ENCODE measurements at regions not wholly inside any gene's neighbourhood (a gene's known extent, or its start where the extent isn't known, plus 50 kb on each side); places are given as distances from the start of the nearest gene placed in this dataset.

DNA sequence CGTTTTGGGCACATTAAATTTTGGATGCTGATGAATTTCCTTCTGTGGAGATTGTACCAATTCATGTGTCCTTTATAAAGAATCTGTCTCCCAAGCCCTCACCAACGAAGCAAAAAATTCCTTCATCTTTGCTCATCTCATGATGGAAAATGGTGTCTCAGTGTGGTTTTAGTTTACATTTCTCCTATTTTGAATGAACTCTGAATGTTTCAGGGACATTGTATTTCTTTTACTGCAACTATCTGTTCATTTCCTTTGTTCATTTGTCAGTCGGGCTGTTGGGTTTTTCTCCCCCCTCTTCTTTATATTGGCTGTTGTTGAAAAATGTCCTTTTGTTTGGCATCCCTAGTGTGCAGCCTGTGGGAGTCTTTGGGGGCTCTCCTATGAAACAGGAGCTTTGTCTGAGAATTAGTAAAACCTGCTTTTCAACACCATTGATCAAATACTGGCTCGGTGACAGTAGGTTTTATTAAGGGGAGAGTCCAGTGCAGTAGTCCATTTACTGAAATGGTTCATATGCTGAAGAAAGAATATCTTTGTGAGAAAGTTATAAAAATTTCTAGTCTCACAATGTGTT lies 91.3 kb upstream of the C1QTNF9B start:
- TF ChIP-seq, protein P1, sequence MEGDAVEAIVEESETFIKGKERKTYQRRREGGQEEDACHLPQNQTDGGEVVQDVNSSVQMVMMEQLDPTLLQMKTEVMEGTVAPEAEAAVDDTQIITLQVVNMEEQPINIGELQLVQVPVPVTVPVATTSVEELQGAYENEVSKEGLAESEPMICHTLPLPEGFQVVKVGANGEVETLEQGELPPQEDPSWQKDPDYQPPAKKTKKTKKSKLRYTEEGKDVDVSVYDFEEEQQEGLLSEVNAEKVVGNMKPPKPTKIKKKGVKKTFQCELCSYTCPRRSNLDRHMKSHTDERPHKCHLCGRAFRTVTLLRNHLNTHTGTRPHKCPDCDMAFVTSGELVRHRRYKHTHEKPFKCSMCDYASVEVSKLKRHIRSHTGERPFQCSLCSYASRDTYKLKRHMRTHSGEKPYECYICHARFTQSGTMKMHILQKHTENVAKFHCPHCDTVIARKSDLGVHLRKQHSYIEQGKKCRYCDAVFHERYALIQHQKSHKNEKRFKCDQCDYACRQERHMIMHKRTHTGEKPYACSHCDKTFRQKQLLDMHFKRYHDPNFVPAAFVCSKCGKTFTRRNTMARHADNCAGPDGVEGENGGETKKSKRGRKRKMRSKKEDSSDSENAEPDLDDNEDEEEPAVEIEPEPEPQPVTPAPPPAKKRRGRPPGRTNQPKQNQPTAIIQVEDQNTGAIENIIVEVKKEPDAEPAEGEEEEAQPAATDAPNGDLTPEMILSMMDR (IDR thresholded peaks at IDR 0.05; ENCODE audit: insufficient read depth, low read length), result no peak
- H3K4me3 ChIP-seq (ENCODE audit: low read depth, low read length), result no peak overlapping the region
- DNase-seq (ENCODE audit: low read depth), result no peak

DNA sequence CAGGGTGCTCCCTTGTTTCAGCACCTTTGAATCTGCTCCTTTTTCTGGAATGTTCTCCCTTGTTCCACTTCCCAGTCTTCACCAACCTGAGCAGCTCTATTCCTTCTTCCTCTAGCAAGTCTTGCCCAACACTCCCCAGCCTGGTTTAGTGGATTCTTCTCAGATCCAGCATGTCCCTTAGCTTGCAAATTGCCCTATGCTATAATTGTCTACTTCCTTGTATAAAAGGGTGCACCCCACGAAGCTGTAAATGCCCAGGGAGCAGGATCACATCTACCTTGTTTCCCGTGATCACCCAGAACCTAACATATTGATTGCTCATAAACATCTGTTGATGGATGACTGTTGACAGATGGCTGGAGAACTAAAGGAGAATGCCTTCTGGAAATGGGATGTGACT lies 93.2 kb upstream of the C1QTNF9B start:
- DNase-seq (ENCODE audit: low read depth), result no peak
- no peak overlapping the region for H3K4me3 ChIP-seq (ENCODE audit: low read depth, low read length)
- TF ChIP-seq, protein P1 (IDR thresholded peaks at IDR 0.05; ENCODE audit: insufficient read depth, low read length), result no peak

DNA sequence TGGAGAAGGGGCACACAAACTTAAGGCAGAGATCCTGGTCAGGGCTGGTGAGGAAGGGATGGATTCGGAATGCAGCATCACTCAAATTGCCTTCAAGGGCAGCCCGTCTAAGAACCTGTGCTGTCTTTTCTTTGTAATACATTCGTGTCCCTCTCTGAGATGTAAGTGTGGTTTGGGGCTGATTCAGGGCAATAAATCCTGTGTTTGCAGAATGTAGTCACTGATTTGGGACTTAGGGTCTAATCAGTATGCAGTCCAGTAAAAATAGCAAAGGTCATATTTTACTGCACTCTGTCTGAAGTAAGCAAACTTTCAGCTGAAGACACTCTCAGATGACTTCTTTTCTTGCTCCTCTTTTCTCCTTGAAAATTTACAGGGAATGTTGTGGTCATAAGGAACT lies 93.8 kb upstream of the C1QTNF9B start:
- TF ChIP-seq, protein P1 (IDR thresholded peaks at IDR 0.05; ENCODE audit: insufficient read depth, low read length), result no peak
- no peak for DNase-seq (ENCODE audit: low read depth)
- H3K4me3 ChIP-seq (ENCODE audit: low read depth, low read length), result no peak overlapping the region

DNA sequence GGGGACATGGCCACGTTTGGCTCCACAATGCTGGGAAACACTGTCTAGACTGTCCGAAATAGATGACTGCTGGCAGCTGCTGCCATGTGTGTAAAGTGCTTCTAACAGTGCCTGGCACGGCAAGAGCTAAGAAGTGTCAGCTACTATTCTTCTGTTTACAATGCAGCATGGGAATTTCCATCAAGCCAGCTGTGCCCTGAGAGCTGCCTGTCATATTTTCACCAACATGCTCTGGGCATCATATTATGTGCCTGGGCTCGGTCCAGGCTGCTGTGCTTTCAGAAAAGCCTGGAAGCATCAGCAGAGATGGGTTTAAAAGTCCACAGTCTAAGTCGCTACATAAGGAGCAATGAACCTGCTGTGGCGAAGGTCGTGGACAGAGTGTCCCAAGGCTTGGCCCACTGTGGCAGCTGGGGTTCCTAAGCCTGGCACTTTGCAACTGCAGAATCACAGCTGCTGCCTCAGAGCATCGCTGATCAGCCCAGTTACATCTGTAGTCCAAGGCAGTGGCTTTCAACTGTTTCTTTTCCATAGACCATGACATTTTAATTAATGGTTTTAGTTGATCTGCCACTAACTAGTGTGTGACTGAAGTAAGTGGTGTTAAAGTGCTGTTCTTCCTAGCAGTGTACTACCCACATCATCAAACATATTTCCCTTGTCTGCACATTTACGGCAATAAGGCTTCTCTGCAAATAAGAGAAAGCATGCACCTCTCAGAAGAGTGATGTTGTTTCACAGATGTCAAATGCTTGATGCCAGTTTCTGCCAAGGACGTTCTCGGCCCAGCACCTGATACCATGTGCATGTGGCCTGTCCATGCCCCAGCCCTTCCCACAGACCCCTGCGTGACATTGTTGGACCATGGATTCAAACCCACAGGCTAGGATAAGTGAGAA lies 95.7 kb upstream of the C1QTNF9B start:
- no peak overlapping the region for H3K4me3 ChIP-seq (ENCODE audit: low read depth, low read length)
- TF ChIP-seq, protein P1 (IDR thresholded peaks at IDR 0.05; ENCODE audit: insufficient read depth, low read length), result no peak
- DNase-seq (ENCODE audit: low read depth), result no peak

DNA sequence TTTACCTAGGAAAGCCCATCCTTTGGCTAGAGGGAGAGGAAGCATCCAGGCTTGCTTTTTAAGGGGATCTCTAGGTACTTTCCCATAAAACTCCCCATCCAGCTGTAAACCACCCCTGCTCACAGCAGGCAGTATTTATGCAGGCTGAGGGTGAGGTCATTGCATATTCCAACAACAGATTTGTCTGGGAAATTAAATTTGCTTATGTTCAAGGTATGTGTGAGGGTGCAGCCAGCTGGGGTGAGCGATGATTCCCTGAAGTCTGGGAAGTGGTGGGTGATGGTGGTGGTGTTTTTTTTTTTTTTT lies 96.3 kb upstream of the C1QTNF9B start:
- TF ChIP-seq, protein P1 (IDR thresholded peaks at IDR 0.05; ENCODE audit: insufficient read depth, low read length), result no peak
- no peak overlapping the region for H3K4me3 ChIP-seq (ENCODE audit: low read depth, low read length)
- no peak for DNase-seq (ENCODE audit: low read depth)

DNA sequence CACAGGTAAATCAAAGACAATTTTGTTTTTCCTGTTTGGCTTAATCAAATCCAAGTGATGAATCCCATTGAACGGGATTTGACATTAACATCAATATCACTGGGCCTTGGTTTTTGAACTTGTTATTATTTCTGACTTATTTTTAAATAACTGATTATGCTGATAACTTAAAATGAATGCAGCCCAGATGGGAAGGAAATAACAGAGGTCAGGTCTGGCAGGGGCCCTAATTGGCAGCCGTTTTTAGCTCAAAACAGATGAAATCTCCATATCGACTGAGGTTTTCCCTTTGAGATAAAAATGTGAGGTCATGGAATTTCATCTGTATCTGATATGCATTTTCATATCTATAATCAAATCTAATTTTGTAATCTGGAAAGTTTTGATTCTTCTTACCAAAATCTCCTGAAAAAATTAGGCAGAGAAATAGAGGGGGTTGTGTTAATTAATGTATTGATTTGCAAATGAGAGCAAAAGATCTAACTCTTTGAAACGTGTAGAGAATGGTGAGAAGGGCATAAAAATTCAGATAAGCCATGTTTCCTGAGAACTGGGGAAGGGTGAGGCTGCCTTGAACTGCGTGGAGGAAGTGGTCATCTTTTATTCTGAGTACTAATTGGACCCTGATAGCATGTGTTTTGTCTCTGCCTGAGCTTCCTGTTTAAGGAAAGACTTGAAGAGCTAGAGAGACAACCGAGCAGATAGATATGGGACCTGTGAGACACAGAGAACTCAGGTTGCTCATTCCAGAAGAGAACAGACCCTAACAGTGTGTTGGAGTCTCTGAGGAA lies 98.2 kb upstream of the C1QTNF9B start:
- TF ChIP-seq, protein P1 (IDR thresholded peaks at IDR 0.05; ENCODE audit: insufficient read depth, low read length), result no peak
- DNase-seq (ENCODE audit: low read depth), result no peak

More for the DNA sequence above, 98.2 kb upstream of the C1QTNF9B start:
- no peak overlapping the region for H3K4me3 ChIP-seq (ENCODE audit: low read depth, low read length)

All from fibroblast of the aortic adventitia (primary cell).